ENCODE measurements at regions not wholly inside any gene's neighbourhood (a gene's known extent, or its start where the extent isn't known, plus 50 kb on each side); places are given as distances from the start of the nearest gene placed in this dataset.

DNA sequence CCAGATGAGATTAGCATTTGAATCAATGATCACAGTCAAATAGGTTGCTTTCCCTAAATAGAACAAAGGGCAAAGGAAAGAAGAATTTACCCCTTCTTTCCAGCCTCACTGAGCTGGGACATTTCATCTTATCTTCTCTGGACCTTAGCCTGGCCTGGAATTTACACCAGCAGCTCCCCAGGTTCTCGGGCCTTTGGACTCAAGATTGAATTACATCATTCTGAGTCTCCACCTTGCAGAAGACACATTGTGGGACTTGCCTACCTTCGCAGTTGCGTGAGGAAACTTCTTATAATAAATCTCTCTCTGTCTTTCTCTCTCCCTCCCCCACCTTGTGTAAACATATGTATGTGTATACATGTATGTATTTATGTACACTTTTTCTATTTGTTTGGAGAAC is 732.4 kb downstream of the IPMK start:
- DNase-seq (ENCODE audit: low read depth): no peak

DNA sequence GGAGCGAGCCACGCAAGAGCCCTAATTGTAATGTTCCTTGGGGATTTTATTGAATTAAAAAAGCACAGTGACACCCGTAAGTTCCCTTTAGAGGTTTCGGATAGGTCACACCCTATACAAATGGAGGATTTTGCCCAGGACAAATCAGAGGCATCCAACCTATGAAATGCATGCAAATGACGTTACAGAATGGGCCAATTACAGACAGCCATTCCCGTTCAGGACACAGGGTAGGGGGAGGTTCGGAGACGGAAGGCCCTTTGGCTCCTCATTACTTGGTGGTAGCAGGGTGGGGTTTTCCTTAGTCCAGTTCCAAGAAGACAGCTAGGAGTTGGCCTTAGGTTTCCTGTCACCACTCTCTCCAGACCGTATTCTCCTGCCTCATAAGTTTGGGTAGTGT is 754.1 kb downstream of the IPMK start:
- DNase-seq (ENCODE audit: low read depth): no peak

DNA sequence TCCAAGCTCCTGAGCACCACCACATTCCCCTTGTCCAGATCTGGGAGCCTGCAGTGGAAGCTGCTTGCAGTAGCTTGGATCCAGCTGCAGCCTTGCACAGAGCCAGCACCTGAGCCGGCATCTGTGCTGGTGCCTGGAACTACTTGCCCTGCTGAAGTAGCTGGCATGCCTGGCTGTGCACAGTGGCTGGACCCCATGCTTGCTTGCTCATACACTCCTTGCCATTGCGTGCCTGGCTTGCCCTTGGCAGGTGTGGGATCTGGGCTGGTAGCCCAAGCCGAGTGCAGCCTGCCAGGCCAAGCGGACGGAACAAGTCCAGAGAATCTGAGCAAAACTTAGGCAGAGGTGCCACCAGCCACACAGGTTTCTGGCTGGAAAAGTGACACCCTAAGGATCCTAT is 759.9 kb downstream of the IPMK start:
- DNase-seq (ENCODE audit: low read depth): no peak

DNA sequence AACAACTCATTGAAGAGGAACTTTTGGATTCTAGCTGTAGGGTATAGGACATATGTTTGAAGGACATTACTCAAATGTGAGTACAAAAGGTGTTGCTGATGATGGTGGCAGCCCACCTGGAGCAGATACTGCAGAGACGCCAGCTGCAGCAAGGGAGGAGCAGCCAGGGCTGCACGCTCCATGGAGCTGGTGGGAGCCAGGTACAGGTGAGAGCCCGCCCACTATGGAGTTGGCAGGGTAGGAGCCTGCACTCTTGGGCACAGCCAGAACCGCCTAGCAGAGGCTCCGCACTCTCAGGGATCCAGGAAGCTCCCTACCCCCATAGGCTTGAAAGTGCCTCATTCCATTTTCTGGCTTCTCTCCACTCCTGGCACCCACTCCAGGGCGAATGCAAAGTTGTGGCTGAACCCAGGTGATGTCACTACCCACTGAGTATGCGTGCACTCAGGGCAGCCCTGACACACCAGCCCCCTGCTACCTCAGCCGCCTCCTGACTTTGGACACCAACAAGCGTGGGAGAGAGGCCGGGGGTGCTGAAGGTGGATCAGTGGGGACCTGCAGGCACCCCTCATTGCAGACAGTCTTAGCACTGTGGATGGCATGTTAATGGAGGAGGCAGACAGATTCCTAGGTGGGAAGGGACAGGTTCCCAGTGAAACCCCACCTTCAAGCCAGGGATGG is 761.1 kb downstream of the IPMK start:
- DNase-seq (ENCODE audit: low read depth): no peak

DNA sequence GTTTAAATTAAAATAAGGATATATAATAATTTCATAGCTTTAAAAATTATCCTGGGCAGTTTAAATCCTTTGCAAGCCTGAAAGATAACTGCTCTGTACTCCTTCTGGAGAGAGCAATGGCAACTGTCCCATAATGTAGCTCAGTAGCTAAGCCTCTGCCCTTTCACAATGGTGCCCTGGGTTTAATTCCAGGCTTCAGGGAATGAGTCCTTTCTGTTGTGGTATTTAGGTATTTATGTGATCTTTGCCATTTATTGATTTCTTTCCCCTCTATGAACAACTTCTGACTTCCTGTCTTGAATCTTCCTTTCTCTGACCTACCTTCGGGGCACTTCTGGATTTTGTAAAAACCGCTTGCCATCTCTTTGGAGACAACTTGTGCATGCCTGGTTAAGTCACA is 773.2 kb downstream of the IPMK start:
- DNase-seq (ENCODE audit: low read depth): no peak

DNA sequence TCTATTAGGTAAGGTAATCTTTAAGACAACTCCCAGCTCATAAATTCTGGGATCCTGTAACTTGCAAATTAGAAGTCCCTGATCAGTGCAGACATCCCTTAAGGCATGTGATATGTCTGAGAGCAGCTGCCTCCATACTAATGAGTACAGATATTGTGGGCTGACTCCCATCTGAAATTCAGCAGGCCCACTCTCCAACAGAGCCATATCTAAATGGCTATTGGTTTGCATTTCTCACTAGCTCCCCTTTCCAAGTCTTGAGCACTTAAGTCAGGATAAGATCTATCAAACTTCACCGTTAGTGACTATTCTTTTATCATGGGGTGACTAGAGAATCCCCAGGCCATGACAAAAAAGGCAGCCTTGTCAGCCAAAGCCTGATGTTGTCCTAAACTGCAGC is 785.4 kb downstream of the IPMK start:
- no peak for DNase-seq (ENCODE audit: low read depth)

DNA sequence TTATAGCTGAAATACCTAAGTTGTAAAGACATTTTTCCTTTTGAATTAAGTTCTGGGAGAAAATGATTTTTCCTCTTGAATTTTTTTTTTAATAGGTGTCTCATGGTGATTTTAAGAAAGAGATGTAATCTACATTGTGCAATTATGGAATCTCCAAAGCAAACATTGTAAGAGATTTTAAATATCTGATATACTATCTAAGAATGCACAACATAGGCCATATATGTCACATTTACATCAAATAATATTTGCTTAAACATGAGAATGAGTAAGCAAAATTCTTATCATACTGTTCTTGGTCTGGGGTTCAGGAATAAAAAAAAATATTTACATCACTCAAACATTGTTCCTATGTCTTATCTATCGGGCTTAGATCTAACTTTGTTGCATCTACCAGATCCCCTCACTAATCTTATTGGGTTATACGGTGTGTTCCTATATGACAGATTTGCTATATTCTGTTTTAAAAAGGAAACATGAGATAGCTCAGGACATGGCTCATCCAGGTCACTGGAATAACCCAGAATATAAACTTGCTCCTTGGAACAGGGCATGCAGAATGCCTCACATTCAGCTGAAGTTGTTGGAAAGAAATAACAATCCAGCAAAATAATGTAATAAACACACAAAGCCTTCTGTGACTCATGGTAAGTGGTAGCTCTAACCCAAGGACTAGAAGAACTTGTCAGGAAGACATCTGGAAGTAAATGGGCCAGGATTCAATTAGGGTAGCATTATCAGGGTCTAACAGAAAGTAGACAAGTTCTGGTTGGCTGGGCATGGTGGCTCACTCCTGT is 794.7 kb downstream of the IPMK start:
- DNase-seq (ENCODE audit: low read depth): no peak

DNA sequence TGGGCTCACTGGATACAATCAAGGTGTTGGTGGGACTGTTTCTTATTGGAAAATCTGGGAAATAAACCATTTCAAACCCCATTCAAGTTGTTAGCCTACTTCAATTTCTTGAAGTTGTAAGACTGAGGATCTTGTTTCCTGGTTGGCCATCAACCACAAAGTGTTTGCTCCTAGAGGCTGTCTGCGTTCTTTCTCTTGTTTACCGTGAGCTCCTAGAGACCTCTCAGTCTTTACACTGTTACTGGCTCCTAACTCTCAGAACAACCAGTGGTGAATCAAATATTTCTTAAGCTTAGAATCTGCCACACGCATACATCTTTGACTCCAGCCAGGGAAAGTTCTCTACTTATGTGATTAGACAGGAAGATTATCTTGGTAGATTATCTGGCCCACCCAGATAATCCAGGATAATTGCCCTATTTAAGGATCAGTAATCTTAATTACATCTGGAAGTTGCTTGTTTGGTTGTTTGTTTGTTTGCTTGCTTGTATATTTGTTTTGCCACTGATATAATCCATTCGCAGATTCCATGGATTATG is 798.7 kb downstream of the IPMK start:
- DNase-seq (ENCODE audit: low read depth): no peak

DNA sequence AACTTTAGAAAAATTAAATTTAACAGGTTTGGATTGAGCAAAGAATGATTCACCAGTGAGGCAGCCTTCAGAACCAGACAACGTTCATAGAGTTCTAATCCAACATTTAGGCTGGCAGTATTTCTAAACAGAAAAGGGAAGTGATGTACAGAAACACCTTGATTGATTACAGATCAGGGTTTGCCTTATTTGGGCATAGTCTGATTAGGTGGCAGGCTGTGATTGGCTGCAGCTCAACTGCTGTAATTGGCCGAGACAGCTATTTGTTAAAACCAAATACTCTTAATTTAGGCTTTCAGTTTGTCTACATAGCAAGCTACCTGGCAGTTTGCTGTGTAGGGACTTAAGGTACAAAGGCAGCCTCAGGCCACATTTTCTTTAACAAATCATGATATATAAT is 802.5 kb downstream of the IPMK start:
- no peak for DNase-seq (ENCODE audit: low read depth)

DNA sequence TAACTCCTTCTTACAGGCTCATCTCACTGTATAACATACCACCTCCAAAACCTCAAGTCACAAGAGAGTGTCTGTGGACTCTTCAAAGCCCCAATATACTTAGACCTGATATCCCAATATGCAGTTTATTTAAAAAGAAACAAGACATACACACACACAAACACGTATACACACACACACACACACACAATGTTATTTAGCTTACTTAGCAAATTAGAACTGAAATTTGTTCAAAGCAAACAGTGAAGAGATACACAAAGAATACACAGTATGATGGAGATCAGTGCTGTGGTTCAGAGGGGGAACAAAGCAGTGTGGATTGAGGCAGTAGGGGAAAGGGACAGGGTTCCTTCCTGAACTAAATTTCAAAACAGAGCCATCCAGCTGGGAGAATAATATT is 807.2 kb downstream of the IPMK start:
- DNase-seq (ENCODE audit: low read depth): no peak

DNA sequence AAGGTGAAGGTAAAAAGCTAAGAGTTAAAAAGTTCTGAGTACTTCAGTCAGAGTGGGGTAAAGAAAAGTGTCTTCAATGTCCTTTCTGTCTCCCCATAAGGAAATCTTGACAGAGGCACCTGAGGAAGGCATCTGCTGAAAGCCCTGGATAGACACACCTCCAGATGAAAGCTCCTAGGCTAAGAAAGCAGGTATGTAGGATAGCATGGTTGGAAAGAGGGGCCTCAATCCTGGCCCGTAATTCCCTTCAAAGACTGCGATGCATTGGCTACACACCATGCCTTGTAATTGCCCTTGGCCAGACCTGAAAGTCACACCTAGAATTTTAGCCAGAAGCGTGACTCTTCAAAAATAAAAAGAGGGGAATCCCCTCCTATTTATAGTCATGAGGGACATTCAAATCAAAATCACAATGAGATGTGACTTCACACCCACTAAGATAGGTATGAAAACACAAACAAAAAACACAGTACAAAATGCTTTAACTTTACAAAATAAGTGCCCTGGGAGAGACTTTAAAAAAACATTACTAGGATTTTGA is 809.7 kb downstream of the IPMK start:
- no peak for DNase-seq (ENCODE audit: low read depth)

DNA sequence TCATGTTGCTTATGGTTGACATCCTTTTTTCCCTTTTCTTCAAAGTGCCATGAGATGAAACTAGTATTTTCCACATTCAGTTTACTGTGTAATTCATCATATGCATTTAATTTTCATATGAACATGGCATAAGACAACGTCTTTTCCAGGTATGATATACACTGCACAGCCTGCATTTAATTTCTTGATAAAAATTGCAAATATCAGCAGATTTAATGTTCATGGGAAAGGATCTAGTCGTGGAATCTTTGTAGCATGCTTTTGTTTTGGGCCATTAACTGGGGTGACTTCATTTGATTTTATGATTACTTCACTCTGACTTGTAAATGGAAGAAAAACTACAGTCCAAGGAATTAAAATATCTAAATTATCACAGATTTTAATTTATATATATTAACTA is 837.3 kb downstream of the IPMK start:
- no peak for DNase-seq (ENCODE audit: low read depth)

DNA sequence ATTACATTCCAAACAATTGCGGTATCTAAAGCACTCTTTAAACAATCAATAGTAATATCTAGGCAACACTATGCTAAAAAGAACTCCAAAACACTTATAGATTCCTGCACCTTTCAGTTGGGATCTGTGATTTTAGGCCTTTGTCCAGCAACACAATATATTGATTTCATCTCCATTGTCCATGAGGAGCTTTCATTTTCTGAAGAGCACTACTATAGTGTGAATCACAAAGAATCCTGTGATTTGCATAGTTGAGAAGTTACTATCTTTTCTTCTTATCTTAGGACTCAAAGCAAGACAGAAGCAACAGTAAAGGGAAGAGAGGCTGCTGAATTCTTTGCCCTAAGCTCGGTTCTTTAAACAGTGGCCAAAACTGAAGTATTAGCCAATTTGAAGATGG is 846.8 kb downstream of the IPMK start:
- DNase-seq (ENCODE audit: low read depth): no peak

DNA sequence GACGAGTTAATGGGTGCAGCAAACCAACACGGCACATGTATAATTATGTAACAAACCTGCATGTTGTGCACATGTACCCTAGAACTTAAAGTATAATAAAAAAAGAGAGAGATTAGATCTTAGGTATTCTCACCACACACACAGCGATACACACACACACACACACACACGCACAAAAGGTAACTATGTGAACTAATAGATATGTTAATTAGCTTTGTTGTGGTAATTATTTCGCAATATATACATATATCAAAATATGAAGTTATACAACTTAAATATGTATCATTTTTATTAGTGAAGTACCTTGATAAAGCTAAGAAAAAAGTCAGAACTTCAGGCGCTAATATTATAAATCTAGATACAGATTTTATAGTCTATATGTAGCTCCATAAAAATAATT is 849.2 kb downstream of the IPMK start:
- DNase-seq (ENCODE audit: low read depth): no peak

DNA sequence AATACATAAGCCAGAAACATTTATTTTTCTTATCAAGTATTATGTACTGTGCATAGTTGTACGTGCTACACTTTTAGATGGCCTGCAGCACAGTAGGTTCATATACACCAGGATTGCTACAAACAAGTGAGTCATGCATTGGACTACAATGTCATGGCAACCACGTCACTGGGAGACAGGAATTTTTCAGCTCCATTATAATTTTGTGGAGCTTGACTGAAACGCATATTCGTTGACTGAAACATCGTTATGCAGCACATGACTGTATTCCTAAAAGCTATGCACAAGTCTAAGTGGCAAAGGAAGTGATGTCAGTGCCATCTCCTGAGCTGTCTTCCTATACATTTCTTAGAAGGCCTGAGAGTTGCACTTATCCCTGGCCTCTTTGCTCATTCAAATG is 871.8 kb downstream of the IPMK start:
- no peak for DNase-seq (ENCODE audit: low read depth)

DNA sequence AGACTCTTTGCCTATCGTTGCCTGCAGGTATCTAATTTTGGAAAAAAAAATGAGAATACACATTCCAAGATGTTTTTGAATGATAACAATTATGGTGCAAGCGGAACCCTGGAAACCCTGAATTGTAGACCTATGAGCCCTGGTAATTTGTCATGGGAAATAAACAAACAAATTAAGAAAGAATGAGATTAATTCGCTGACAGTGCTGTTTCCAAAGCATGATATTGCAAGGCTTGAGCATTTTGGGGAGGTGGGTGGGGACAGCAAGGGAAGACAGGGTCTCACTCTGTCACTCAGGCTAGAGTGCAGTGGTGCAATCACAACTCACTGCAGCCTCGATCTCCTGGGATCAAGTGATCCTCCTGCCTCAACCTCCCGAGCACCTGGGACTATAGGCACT is 900.3 kb downstream of the IPMK start:
- no peak for DNase-seq (ENCODE audit: low read depth)

DNA sequence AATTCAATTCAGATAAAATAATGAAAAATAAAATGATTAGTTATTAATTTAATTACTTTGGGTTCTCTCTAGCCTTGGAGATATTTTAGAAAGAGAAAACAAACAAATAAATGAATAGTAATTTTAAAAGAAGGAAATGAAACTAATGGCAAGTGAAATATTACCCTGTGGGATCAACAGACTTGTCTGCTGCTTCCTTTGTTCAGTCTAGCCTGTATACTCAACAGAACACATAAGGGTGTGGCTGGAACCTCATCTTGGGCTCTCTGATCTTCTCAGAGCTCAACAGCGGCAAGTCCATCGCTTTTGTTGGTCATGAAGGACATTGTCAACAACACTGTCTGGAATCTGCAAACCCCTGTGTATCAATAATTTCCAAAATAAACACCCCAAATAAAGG is 904.9 kb downstream of the IPMK start:
- DNase-seq (ENCODE audit: low read depth): no peak

DNA sequence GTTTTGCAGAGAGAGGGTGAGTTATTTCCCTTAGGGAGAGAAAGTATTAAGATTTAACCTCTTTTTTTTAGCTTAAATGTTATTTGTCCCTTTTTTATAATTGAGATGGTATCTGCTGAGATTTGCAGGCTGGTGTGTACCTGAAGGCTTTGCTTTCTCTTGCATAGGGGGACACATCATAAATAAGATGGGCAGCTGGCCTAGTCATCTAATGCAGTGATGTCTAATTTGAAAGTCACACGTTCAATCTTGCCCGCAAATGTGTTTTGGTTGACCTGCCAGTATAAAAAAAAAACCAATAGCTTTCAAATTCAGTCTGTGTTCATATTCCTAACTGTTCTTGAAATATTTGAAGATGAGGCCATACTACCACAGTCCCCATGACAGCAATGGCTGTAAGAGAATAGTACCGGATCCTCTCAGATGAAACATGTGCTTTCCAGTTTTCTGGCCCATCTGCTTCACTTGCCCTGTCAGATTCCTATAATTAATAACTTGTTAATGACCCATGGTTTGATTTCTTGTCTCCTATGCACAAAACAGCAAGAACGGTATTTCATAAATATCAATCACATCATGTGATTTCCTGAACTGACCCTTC is 914.2 kb downstream of the IPMK start:
- no peak for DNase-seq (ENCODE audit: low read depth)

DNA sequence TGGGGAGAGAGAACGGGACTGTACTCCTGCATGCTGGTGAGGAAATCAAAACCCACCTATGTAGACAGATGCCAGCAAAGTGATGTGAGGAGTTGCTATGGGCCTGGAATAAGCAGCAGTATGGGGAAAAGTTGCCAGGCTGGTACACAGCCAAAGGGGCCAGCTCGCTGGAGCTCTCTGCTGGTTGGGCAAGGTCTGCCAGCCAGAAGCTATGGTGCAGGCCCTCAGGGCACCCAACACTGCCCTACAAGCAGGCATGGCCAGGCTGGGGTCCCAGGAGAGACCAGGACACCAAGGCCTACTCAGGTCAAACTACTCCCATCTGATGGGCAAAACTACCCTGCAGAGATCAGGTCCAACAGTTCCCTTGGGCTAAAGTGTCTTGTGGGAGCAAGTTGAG is 916.6 kb downstream of the IPMK start:
- DNase-seq (ENCODE audit: low read depth): no peak

DNA sequence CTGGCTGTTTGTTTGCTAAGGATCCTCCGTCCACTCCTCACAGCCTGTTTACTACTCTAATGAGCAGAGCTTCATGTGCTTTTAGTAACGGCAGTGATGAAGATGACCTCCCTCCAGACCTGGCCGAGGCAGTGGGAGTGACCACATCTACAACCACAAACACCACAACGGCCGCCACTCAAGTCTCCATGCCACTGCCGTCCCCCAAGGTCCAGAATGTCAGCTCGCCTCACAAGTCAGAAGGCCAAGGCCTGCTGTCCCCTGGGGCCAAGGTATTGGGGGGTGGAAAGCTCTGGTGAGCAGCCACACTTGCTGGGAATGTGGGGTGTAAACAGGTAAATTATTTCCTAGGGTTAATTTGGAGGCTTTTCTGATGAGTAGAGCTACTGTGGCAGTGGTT is 926.4 kb downstream of the IPMK start:
- no peak for DNase-seq (ENCODE audit: low read depth)

DNA sequence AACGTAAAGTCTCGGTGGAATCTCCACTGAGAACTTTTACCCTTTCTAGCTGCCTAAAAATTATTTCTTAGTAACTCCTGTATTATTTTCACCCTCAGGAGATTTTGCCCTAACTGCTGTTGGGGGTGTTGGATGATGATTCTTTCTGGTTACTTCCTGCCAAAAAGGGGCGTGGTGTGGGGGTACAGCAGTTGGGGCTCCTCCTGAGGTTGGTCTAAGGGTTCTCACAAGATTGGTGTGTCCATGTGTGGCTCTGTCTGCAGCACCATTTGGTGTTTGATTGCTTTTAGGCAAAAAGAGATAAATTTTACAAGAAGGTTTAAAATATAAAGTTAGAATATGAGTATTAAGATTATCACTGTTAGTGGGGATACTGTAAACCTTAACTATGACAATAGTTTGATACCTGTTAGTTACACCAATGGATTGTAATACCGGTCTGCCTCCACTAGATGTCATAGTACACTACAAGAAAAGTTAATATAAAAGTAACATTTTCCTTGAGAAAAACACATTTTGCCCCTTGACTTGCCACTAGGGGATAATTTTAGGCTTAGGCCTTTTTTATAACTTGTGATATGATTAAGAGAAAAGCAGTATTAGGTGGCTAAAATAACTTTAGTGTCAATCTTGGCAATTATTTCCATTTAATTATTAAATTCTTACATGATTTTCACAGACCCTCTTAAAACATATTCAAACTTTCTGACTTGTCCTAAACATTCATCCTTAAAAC is 928.7 kb downstream of the IPMK start:
- no peak for DNase-seq (ENCODE audit: low read depth)

DNA sequence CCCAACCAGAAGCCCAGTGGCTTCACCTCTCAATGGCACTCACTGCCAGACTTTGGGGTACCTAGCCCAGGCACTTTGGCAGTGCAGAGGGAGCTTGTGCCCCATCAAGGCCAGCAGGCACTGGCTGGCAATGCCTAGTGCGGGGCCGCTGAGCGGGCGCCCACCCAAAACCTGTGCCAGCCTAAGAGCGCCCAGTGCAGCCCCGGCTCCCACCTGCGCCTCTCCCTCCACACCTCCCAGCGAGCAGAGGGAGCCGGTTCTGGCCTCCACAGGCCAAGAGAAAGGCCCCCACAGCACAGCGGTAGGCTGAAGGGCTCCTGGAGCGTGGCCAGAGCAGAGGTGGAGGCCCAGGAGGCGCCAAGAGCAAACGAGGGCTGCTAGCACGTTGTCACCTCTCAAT is 930.8 kb downstream of the IPMK start:
- no peak for DNase-seq (ENCODE audit: low read depth)
